Hematopoietic multipotent progenitor cell treated with erythropoietin and hydrocortisone succinate and interleukin-3 and kit ligand, for 8 days (in vitro differentiated cells): ENCODE measurements at regions not wholly inside any gene's neighbourhood (a gene's known extent, or its start where the extent isn't known, plus 50 kb on each side); places are given as distances from the start of the nearest gene placed in this dataset.
"Not testable (repeated sequence)": the region's sequence is repeated elsewhere in the genome, so short reads cannot be mapped to it uniquely, and the experiment has no call there.

ENCODE experiments used
- DNase-seq: peaks from one replicate; pipeline ENCODE4 v3.0.0-alpha.2; 2015

DNA sequence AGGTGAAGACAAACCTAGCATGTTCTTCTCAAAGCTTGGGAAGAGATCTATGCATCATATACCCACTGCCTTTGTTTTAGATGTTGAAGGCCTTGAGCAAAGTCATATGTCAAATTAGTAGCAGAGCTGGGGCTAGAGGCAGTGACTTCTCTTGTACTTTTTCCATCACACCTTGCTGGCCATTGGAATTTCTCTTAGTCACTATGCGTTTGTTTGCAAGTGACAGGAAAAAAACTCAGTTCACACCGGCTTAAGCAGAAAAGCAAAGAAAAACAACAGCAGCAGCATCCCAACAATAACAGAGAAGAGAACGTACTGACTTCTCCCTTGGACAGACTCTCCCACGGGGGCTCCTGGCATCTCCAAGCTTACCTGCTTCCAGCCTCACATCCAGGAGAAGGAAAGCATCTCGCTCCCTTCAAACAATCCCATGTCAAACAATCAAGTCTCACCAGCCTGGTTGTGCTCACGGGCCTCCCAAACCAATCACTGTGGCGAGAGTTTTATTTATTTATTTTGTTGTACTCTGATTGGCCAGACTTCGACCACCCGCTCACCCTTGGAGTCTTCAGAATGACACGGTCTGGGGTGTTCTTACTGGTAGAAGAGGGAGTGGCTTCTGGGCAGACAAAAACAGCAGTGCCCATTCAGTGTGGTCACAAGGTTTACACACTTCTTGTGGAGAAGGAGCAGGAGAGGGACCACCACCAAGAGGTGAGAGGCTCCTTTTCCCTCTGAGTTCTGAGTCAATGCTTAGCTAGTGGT is 83.8 kb upstream of the STC2 start:
- DNase-seq = no peak

DNA sequence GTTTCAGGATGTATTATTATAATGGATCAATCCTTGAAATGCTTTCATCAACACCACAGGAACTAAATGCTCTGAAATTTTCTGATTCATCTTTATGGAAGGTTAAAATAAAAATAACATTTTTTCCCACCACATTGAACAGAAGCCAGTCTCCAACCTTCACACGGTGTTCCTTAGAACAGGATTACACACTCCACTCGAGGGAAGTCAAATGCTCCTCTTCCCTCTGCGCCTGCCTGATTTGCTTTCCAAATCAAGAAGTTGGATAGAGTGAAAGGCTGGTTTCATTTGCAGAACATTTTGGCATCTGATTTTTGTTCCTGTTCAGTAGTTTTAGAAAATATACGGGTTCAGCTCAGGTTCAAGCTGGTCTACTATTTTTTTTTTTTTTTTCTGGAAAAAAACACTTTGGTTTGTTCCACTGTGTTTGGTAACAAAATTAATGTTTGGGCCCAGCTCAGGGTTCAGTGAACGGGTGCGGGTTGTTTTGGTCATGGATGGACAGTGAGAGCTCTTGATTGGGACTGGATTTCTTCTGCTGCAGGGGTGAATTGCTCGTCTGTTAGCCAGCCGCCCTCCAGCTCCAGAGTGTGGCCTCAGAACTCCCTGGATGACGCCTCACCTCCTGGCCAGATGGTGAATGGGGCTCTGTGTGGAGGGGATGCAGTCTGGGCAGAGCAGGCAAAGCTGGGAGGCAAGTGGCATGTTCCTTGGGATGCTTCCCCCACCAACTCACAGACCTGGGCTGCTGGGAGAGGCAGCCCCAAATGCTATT is 82.4 kb upstream of the STC2 start:
- no peak for DNase-seq

DNA sequence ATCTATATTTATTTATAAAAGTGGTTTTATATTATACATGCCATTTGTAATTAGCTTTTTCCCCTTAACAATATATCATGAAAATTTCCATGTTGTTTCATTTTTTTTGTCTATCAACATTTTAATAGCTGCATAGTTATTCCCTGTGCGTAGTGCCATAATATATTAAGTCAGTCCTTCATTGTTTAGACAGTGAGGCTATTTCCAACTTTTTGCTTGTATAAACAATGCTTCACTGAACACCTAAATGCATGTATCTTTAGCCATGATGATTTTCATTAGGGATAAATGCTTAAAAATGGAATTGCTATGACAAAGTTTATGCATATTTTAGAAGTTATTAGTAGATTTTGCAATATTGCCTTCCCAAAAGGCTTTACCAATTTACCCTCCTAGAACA is 80.7 kb upstream of the STC2 start:
- DNase-seq = no peak

DNA sequence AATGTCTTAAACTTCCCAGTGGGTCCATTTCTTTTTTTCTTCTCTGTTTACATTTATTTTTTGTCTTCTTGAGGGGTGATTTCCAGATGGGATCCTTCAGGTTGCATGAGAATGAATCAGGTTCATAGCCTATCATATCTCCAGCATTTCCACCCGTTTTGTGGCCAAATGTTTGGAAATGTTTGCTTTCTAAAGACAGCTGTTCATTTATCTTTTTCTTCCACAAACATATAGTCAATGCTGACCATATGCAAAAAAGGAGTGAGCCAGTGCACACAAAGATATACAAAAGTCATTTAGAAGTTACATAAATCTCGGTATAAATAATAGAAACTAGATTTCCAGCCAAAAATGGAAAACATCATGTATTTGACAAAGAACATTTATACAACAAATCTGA is 71.6 kb upstream of the STC2 start:
- no peak for DNase-seq

DNA sequence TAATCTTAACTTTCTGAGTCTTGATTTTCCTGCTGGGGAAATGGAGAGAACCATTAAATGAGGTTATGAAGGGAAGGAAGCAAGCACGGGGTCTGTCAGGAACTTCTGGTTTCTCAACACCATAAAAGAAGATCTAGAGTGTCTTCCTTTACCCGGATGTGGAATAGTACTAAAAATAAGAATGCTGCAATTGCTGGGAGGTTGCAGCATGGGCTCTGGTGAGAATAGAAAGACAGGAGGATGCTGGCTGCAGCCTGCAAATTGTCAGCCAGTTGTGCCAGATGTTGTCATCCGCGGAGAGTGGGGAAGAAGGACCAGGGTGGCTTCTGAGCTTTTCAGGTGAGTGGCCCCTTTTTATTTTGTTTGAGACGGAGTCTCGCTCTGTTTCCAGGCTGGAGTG is 69.3 kb upstream of the STC2 start:
- DNase-seq = no peak

DNA sequence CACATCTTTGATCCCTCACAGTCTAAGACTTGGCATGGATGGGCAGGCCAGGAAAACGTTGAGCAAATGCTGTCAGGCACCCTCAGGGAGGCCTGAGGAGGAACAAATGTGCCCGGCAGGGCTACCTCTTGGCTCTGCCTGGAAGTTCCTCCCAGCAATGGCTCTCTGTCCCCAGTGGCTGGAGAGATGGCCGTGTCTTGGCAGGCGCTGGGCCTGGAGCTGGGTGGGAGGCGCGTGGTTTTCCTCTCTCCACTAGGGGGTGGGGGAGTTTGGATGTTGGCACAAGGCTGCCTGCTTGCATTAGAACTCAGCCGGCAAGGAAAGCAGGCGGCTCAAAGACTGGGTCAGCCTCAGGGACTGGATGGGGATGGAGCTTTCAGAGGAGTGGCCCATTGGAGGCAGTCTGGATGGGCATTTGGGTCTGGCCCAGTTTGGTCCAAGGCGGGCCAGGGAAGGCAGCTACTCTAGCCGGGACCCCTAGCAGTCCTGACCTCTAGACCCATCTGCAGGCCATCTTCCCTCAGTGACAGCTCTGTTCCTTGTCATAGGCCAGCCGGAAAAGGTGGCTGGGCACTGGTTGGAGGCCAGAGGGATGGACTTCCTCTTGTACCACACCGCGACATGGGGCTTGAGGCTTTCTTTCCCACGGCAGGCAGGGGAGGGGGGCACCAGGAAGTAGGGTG is 68.2 kb upstream of the STC2 start:
- no peak for DNase-seq

DNA sequence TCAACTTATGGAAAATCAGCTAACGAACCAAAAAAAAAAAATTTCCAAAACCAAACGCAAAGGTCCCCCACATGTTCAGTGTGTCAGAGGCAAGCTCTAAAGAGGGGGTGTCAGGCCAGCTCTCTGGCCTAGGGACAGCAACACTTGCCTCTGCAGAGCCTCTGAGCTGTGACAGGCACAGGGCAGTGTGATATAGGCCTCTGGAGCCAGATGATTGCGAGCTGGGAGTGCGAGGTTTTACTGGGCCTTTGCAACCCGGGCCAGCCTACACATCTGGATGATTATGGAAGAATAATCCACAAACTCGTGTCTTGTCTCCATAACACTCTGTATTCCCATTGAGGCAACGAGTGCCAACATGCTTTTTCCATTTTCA is 67.7 kb upstream of the STC2 start:
- DNase-seq = no peak

DNA sequence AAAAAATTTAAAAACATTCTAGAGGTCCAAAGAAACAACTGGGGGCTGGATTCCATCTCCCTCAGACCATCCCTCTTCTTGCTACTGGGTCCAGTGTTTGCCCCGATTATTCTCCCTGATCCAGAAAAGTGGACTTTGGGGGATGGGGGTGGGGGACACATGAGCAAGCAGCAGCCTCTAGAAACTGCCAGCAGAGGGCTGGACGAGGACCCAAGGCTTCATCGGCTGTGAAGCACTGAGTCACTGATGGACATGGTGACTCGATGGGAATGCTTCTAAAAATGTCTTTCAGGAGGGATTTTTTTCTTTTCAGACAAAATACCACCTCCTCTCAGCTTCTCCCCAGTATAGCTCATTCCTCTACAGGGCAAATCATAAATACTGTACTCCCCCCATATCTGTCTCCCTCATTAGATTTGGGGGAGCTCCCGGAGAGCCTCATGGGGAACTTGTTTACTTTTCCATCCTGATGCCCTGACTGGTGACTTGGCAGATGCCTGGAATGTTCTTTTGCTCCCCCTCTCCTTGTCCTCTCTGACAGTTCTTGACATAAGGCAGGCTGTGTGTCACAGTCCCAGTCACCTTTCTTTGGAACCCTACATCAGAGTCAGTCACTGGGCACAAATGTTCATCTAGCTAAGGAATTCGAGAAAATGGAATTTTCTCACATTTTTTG is 67.2 kb upstream of the STC2 start:
- no peak for DNase-seq

DNA sequence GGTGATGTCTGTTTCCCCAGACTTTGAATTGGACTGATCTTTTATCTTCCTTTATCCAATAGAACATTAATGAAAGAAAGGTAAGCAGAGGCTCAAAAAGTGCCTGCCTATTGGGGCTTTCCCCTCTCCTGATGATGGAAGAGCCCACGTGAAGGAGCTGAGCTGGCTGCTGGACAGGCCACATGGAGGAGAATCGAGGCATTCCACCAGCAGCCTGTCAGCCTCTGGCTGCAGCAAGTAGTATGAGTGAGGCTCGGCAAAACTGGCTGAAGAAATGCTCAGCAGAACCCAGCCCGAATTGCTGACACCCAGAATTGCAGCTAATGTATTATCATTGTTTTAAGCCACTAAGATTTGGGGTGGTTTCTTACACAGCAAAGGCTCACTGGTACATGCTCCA is 66.5 kb upstream of the STC2 start:
- no peak for DNase-seq

DNA sequence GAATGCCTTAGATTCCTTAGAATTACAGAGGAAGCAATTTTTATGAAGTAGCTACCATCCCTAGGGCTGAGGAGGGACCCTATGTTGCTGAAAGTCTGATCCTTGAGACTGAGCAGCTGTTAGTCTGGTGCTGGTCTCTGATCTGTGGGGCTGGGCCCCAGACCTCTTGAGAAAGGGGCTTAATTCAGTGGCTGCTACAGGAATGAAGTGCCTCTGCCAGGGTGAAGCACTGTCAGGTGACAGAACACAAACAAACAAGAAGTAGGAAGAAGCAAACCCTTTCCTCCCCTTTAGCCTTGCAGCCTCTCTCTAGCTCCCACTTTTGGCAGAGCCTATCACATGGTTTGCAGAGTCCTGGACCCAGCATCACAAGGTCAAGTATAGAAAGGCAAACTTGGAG is 64.0 kb upstream of the STC2 start:
- DNase-seq = no peak

DNA sequence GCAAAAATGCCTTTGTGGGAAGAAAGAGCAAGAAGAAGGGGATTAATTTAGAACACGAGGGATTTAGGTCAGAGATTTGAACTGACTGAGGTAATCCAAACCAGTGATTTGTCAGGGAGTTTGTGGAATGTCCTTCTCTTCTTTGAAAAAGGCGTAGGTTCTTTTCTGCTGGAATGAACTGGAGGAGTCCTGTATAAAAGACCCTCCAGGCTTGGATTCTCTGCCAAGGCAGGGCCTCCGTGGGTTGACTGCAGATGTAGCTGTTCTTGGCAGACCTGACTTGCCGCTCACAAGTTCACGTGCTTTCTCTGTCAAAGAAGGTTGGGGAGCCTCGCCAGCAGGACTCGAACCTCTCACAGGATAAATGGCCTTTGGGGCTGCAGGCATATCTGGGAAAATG is 62.8 kb upstream of the STC2 start:
- DNase-seq = no peak

DNA sequence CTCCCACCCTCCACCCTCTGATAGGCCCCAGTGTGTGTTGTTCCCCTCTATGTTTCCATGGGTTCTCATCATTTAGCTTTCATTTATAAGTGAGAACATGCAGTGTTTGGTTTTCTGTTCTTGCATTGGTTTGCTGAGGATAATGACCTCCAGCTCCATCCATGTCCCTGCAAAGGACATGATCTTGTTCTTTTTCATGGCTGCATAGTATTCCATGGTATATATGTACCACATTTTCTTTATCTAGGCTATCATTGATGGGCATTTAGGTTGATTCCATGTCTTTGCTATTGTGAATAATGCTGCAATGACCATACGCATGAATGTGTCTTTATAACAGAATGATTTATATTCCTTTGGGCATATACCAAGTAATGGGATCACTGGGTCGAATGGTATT is 59.1 kb upstream of the STC2 start:
- DNase-seq = not testable (repeated sequence)

DNA sequence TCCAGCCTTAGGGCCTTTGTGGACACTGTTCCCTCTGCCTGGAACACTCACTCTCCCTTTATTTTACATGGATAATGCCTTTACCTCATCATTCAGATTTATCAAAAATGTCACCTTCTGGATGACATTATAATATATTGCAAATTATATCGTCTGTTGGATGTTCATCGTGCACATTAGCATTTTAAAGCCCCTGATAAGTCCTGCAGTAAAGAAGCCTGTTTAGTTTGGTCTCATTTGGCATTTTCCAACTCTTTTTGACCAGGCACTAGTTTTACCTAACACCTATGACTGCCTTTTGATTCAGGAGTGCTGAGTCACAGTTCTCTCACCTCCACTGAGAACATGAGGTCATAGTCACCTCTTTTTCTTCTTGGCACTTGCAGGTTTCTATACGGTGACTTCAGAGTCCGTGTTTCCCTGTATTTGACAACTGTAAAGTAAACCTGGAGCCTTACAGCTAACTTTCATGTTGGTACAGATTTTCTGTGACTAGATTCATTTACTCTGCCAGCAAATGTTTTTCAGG is 57.7 kb upstream of the STC2 start:
- DNase-seq = no peak

DNA sequence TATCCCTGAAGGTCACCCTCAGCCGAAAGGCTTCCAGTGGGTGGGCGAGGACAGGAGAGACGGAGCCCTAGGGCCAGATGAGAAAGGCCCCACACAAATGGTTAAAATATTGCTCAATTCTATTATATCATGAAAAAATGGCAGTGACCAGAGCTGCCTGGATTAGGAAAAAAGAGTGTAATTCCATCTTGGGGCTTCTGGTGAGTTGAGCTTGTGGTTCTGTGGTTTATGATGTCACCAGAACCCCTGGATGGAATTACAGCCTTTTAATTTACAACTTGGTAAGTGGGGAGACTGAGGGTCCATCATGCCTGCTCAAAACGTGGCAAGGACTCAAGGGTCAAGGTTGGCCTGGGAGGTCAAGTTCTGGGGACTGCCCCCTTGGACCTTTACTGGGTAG is 55.5 kb upstream of the STC2 start:
- no peak for DNase-seq

DNA sequence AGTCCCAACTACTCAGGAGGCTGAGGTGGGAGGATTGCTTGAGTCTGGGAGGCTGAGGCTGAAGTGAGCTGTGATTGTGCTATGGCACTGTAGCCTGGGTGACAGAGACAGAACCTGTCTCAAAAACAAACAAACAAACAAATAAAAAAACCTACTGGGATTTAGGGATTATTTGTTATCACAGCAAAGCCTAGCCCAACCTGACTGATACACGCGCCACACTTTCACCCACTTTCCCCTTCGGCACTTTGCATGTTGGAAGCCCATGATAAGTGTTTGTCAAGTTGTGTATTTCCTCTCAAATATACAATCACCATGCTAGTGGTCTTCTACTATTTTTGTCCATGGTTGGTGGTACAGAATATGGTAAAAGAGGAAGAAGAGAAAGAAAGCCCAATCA is 50.5 kb upstream of the STC2 start:
- DNase-seq = no peak
